ENCODE measurements at regions not wholly inside any gene's neighbourhood (a gene's known extent, or its start where the extent isn't known, plus 50 kb on each side); places are given as distances from the start of the nearest gene placed in this dataset.

DNA sequence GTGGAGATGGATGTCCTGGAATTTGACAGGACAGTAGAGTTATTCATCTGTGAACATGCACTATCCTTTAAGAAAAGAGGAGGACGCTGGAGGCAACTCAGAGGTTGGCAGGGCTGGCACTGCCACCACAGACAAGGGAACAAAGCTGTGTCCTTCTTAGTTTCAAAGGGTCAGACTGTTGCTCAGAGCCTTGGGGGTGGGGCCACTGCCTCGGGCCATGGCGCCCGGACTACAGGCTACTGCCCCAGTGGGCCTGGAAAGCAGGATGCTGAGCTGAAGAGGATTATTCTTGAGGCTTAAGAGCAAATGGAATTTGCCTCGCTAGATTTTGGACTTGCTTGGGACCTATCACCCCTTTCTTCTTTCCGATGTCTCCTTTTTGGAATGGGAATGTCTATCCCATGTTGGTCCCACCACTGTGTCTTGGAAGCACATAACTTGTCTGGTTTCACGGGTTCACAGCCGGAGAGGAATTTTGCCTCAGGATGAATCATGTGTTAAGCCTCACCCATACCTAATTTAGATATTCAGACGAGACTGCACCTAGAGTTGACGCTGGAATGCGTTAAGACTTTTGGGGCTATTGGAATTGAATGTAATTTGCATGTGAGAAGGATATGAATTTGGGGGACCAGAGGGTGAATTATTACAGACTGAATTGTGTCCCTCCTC, 114.8 kb upstream of the RFLNA start:
- DNase-seq (no peak), ATAC-seq (no peak)
- intact Hi-C loops (cut with DNase I) = no loop called here
- Histone ChIP-seq H3K27ac (no peak overlapping the region), H3K36me3 (no peaks in the 10 kb centered on the region), H3K4me3 (no peak overlapping the region), H3K4me1 (no peaks in the 10 kb centered on the region), H3K27me3 (ENCODE audit: low read depth) (no peaks in the 10 kb centered on the region), H3K9me3 (no peaks in the 10 kb centered on the region)
- TF ChIP-seq, protein P1, sequence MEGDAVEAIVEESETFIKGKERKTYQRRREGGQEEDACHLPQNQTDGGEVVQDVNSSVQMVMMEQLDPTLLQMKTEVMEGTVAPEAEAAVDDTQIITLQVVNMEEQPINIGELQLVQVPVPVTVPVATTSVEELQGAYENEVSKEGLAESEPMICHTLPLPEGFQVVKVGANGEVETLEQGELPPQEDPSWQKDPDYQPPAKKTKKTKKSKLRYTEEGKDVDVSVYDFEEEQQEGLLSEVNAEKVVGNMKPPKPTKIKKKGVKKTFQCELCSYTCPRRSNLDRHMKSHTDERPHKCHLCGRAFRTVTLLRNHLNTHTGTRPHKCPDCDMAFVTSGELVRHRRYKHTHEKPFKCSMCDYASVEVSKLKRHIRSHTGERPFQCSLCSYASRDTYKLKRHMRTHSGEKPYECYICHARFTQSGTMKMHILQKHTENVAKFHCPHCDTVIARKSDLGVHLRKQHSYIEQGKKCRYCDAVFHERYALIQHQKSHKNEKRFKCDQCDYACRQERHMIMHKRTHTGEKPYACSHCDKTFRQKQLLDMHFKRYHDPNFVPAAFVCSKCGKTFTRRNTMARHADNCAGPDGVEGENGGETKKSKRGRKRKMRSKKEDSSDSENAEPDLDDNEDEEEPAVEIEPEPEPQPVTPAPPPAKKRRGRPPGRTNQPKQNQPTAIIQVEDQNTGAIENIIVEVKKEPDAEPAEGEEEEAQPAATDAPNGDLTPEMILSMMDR (IDR thresholded peaks at IDR 0.05) = no peak

DNA sequence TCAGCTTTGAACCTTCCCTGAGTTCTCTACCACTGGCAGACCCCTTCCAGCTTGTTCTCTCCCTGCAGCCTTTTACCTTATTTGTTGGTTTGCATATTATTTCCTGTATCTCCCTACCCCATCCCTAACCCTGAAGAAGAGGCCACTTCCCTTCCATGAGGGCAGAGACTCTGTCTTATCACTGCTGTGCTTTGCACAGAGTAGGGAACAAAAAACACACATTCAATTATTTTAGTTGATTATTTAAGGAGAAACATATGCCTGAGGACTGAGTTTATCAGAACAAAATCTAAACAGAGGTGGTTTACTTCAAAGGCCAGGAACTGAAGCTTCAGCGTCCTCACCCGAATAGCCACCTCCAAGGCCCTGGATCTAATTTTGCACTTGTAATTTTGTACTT, 111.7 kb upstream of the RFLNA start:
- TF ChIP-seq, protein P1 (IDR thresholded peaks at IDR 0.05) = no peak
- Histone ChIP-seq H3K4me1 (peaks cover 4% of the 10 kb centered on the region), H3K36me3 (no peaks in the 10 kb centered on the region), H3K27ac (no peak overlapping the region), H3K9me3 (no peaks in the 10 kb centered on the region), H3K4me3 (no peak overlapping the region), H3K27me3 (ENCODE audit: low read depth) (no peaks in the 10 kb centered on the region)
- intact Hi-C loops (cut with DNase I) = no loop called here
- no peak for DNase-seq
- no peak for ATAC-seq

DNA sequence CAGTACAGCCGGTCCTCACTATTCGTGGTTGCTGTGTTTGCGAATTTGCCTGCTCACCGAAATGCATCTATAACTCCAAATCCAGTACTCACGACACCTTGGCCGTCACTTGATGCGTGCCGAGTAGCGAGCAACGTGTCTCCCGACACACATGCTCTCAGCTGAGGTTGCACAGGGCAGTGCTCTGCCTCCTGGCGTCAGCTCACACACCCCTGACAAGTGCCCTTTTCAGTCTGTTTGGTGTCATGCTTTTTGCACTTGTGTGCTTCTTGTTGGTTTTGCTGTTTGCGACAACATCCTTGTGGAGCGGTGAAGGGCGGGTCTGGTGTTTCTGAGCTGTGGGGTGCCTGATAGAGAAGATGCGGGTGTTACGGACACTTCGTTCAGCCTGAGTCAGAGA, 110.4 kb upstream of the RFLNA start:
- H3K27me3 ChIP-seq (ENCODE audit: low read depth) = no peaks in the 10 kb centered on the region
- ATAC-seq (no peak), DNase-seq (no peak)
- no peak overlapping the region for H3K27ac ChIP-seq
- no peaks in the 10 kb centered on the region for H3K9me3 ChIP-seq
- peaks cover 17% of the 10 kb centered on the region for H3K4me1 ChIP-seq
- intact Hi-C loops (cut with DNase I) = no loop called here
- H3K36me3 ChIP-seq = no peaks in the 10 kb centered on the region
- no peak overlapping the region for H3K4me3 ChIP-seq
- TF ChIP-seq, protein P1 (IDR thresholded peaks at IDR 0.05) = no peak

DNA sequence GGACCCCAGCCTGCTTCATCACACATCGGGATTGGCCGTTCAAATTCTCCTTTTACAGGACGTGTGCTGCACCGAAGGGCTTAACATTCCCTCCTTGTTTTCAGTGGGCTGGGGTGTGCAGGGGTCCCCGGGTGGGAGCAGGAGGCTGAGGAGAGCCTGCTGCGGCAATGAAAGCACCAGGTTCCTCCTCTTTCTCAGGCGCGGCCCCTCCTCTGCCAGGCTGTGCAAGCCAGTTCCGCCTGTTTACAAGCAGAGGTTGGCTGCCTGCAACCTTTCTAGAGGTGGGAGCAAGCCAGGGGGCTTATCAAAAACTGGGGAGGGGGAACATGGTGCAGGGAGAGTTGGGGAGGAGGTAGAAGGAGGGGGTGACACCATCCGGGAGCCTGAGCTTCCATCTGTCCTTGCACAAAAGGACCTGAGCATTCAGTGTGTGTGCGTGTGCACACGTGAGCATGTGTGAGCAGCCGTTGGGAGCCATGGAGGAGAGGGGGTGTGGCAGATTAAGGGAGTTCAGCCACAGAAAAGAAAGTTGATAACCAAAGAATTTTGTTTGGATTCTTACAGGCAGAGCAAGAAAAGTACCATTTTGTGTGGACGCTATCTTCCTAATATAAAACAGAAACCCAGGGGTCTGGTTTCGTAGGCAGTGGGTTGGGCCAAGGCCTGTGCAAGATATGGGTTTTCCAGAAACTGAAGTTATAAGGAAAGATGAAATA, 108.8 kb upstream of the RFLNA start:
- H3K9me3 ChIP-seq = no peaks in the 10 kb centered on the region
- no peak for DNase-seq
- H3K4me3 ChIP-seq = no peak overlapping the region
- TF ChIP-seq, protein P1 (IDR thresholded peaks at IDR 0.05) = no peak
- H3K36me3 ChIP-seq = no peaks in the 10 kb centered on the region
- no peak overlapping the region for H3K27ac ChIP-seq
- ATAC-seq = no peak
- no peaks in the 10 kb centered on the region for H3K27me3 ChIP-seq (ENCODE audit: low read depth)
- intact Hi-C loops (cut with DNase I) = no loop called here
- peaks cover 17% of the 10 kb centered on the region for H3K4me1 ChIP-seq

DNA sequence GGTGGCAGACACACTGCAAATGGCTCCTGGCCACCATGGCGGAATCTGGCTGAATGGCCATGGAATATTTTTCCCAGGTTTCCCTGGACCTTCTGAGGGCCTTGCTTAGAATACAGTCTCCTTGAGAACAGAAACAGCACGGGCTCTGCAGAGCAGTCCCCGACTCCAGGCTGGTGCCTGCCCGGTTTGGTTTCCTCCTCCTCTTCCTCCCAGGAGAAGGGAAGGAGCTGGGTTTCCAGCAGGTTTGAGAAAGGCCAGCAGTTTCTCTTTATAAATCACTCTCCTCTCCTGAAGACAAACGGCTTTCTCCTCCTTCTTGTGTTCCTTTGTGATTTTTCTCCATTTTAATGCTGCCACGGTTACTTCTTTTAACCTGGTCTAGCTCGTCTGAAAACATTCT, 106.8 kb upstream of the RFLNA start:
- DNase-seq = no peak
- no peak for ATAC-seq
- Histone ChIP-seq H3K36me3 (no peaks in the 10 kb centered on the region), H3K27ac (no peak overlapping the region), H3K27me3 (ENCODE audit: low read depth) (no peaks in the 10 kb centered on the region), H3K9me3 (no peaks in the 10 kb centered on the region), H3K4me1 (peaks cover 17% of the 10 kb centered on the region), H3K4me3 (no peak overlapping the region)
- intact Hi-C loops (cut with DNase I) = no loop called here
- TF ChIP-seq, protein P1 (IDR thresholded peaks at IDR 0.05) = no peak

All from lower lobe of right lung (tissue), 2 donors.